HG02970 (cell line): ENCODE measurements at regions not wholly inside any gene's neighbourhood (a gene's known extent, or its start where the extent isn't known, plus 50 kb on each side); places are given as distances from the start of the nearest gene placed in this dataset.
"Not testable (repeated sequence)": the region's sequence is repeated elsewhere in the genome, so short reads cannot be mapped to it uniquely, and the experiment has no call there.

Source experiments
- ATAC-seq: cut with Tn5 transposase; IDR thresholded peaks from one replicate; pipeline ENCODE4 v1.9.1; 2021; ENCODE audit warnings: mild to moderate bottlenecking, moderate library complexity, moderate number of reproducible peaks; ENCODE audit not compliant: unreplicated experiment, low FRiP score

DNA sequence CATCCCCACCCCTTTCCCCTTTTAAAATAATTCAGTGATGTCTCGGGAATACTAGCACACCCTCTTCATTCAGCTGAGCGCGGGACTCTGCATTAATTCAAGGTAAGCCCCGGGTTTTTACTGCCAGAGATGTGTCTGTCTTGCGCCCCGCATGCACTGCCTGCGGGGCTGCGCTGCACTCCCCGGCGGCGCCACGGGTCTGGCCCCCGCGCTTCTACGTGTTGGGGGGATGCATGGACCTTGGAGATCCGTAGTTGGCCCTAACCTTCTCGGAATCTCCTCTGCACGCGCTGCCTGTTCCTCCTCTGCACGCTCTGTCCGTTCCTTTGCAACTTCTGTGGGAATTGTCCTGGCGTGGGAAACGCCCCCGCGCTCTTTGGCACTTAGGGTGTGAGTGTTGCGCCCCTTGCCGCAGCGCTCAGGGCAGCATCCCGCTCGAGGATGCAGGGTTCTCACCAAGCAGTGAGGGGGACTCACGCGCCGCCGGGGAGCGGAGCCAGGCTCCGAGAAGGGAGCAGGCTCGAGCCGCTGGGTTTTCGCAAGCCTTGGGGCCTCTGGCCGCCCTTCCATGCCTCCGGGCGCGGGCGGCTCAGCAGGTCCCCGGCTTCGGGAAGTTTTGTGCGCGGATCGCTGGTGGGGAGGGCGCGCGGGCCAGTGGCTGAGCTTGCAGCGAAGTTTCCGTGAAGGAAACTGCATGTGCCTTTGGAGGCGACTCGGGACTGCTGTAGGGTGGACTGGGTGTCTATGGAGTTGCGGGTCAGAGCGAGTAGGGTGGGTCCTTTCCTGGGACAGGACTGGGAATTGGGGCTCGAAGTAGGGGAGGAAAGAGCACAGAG lies 165.1 kb upstream of the CACNA1E start:
- no peak for ATAC-seq

DNA sequence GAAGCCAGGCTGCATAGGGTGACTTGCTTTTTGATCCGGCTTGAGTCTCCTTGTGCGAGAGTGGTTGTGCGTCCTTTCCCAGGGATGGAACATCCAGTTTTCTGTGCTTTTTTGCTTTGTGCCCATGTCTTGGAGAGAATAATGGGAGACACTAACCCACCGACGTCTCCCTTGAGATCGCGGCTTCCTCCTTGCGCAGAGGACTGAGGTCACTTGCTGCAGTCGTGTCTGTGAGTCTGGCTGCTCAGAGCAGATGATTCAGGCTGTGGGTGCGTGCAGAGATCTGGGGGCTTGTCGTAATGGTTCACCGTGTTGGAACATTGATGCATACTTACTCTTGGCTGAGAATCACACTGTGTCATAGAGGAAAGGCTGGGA lies 164.5 kb upstream of the CACNA1E start:
- no peak for ATAC-seq

DNA sequence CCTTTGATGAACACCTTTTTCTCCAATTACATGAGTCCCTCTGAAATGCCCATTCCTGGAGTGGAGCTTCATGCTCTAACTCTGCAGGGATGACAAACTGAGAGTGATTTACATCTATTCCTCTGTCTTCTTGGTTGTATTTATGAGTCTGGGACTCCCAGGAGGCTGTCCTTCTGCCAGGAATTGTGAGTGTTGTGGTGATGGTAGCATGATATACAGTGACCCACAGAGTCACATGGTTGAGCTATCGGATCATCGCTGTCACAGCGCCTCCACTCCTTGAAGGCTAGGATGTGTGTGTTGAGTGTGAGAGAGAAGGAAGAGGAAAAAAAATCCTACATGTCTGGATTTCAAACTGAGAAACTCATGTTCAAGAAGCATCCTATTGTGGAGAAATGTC lies 163.4 kb upstream of the CACNA1E start:
- ATAC-seq = no peak

DNA sequence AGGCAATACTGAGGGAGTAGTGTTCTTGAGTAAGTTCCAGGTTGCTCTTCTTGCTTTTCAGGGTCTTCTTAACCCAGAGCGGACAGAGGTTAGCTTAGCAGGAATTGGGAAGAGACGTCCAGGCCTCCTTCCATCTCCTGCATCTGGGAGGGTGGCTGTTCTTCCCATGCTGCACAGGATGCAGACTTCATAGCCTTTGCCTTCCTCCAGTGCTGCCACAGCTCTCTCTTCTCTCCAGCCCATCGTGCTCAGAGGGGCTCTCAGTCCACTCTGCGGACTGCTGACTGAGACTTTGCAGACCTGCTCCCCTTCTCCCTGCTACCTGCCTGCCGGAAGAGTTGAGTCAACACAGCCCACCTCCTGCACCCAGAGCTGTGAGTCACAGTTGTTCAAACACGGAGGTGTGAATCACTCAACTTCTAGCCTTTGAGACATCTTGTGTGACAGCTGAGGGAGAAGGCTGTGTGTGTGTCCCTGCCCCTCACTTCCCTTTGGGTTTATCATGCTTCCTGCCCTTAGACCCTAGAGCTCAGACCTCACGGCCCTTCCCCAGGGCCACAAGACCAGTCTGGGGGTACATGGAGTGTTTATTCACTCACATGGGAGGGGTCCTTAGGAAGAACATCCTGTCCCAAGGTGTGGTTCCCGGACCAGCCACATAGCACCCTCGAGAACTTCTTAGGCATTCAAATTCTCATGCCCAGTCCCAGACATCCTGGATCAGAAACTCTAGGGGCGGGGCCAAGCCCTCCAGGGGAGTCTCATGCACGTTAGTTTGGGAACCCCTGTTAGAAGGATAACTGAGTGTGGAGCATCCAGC lies 158.3 kb upstream of the CACNA1E start:
- ATAC-seq = no peak

DNA sequence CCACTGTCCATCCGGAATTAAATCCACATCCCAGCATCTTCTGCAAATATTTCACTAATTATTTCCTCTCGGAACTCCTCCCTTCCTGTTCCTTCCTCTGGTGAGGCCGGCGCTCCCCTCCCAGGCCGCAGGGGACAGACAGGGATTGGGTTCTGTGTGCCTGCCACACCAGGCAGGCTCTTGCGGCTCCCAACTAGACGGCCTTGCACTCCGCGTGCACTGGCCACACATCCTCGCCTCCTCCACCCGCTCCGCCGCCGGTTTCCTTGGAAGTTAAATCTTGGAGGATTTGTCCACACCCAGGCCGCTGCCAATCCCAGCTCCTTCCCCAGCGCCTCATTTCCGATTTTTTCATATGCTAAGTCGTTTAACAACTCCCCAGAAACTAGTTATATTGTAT lies 157.6 kb upstream of the CACNA1E start:
- ATAC-seq = not testable (repeated sequence)

DNA sequence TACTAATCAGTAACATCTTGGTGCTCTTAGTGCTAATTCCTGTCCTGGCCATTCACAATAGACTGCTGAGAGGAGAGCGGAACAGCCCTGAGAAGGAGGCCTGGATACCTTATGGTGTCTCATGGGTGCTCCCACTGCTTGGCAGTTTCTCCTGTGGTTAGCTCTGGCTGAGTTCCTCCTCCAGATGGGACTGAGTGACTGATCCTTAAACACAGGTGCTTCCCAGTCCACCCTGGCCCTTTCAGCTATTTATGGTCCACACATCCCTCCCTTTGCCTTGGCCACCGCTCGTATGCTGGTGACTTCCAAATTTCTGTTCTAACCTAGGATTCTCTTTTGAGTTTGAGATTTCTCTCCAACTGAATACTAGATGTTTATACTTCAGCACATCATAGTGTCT lies 157.0 kb upstream of the CACNA1E start:
- no peak for ATAC-seq

DNA sequence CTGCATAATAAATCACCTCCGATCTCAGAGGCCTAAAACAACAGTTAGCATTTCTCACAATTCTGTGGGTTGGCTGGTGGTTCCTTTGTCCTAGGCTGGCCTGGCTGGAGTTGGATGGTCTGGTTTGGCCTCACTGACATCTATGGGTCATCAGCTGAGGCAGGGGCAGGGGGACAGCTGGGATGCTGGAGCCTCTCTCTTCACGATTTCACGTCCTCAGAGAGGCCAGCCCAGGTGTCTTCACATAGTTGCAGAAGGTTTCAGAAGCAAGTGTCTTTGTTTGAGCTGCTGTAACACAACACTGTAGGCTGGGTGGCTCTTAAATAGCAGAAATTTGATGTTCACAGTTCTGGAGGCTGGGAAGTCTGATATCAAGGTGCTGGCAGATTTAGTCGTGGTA lies 155.5 kb upstream of the CACNA1E start:
- no peak for ATAC-seq

DNA sequence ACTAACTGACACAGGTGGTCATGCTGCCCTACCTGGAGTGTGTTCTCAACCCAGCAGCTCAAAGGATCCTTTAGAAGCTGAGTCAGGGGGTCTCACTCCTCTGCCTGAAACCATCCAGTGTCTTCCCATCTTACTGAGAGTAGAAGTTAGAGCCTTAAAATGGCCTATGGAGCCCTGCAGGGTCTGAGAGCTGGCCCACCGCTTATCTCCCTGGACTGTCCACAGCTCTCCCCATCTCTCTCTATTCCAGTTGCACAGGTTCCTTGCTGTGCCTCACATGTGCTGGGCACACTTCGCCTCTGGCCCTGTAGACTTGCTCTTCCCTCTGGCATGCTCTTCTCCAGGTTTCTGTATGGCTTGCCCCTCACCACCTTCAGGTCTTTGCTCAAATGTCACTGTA lies 148.6 kb upstream of the CACNA1E start:
- no peak for ATAC-seq

DNA sequence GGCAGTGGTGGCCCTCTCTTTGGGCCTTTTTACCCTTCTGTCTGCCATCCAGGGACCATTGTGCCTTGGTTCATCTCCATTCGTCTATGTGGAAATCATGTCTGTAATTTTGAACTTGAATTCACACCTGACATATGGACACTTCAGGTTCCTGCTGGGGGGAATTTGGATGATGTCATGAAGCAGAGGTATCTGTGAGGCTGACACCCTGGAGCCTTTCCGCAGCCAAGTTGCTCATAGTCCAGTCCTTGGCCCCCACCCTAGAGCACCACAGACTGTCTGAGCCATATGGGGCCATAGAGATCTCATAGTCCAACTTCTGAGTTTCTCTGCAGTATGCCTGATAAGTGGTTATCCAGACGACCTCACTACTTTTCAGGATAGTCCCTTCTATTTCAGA lies 147.7 kb upstream of the CACNA1E start:
- no peak for ATAC-seq

DNA sequence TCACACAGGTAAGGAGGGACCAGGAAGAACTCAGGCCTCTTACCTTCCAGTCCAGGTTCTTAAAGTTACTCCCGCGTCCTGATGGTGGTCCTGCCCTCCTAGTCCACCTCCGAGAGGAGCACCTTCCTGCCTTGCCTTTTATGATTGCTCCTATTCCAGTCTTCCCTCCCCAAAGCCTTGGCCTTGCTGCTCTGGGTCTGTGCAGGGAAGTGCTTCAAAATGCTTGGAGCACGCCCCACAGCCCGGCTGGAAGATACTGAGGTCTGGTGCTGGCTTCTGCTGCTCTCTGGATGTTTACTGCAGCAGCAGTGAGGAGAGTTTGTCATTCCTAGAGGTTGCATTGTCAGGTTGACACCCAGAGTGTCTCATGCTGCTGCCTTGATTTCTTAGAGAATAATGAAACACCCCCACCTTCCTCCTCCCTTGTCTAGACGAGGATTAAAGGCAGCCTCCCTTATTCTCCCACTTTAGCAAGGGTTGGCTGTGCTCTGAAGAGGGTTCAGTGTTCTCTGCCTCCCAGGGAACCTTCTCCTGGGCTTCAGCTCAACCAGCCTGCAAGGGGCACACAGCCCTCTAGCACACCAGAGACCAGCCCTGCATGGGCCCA lies 142.2 kb upstream of the CACNA1E start:
- no peak for ATAC-seq

DNA sequence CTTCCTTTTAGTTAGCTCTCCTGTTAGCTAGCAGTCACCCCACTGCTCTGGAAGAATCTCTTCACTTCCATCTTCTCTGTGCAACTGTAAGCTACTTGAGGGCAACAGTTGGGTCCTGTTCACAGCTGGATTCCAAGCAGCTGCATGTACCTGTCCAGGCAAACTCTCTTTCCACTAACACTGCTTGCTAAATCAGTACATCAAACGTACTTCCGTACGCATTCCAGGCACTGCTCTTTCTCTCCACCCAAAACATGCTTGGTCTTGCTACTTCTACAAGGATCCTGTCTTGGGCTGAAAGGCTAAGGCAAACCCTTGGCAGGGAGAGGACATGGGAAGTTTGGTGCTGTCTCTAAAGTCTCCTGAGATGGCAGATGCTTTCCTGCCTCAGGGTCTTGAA lies 139.2 kb upstream of the CACNA1E start:
- ATAC-seq = no peak

DNA sequence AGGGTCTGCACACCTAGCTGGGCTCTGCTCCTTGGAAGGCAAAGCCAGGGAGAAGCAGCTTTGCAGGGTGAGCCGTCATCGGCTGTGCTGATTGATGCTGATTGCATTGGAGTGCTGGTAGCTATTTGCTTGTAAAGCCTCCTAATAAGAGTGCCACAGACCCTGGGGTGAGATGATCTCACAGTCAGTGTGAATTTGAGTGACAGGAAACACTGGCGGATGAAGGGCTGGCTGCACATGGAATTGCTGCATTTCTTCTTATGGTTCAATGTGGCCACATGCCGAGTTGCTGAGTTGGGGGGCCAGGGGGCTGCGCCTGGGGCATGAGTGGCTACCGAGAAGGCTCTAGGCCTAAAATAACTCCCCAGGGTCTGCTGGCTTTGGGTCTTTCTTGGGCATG lies 138.2 kb upstream of the CACNA1E start:
- ATAC-seq = no peak

DNA sequence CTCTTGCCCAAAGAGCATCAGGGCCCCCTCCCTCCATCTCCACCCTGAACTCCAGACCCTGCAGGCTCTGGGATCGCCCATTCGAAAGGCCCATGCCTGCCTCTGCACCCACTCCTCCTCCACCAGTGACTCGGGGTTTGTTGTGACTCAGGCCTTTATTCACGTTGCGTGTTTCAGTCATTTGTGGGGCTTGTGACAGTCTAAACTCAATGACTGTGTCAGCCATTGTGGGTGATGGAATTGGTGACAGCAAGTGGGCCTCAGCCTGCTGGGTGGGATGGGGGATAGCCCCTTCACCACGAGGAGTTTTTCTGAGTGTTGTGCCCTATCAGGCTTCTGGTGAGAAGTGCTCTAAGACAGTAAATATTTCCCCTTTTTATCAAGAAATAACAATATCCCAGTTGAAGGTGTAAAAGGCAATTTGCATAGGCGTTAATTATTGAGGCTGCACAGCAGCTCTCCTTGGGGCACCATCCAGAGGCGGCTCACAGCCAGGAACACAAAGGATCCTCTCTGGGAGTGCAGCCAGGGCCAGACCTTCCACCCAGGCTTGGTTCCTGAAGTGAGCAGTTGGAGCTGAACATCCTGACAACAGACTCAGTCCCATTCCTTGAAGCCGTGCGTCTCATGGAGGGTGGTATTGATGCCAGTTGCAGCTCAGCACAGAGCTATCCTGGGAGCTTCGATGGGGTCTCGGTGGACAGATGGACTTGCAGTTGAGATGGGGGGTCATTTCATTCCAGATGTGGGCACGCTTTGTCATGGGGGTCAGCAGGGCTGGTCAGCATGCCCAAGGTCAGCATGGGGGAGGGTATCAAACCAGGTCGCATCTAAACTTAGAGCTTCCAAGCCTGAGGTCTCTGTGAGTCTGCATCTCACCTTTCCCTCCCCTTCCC lies 135.6 kb upstream of the CACNA1E start:
- ATAC-seq = no peak

DNA sequence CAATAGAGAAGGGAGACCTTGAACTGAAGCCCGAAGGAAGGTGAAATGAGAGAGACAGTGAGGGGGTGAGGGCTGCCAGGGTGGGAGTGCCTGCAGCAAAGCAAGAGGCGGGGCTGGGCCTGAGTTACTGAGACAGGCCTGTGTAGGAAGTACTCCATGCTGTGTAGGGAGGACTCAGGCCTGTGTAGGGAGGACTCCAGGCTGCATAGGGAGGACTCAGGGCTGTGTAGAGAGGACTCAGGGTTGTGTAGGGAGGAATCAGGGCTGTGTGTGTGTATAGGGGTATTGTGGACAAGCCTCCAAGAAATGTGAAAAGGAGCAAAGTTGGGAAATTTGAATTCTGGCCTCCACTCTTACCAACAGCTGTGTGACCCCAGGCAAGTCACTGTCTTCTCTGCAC lies 133.8 kb upstream of the CACNA1E start:
- no peak for ATAC-seq

DNA sequence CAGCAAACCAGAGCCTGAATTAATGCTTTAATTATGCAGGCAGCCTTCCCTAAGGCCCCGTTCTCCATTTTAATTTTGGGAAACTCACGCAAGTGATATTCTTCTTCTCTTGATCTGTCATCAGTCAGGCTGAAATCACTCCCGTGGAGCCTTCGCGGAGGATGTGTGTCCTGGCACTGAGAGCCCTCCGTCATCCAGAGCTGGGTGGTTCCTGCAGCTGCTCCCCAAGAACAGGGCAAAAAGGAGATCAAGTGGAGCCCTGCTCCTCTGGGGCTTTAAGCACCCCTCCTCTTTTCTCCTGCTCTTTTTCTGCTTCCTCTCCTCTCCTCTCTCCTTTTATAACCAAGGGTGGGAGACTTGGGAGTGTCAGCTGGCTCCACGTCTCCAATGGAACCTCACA lies 133.2 kb upstream of the CACNA1E start:
- no peak for ATAC-seq

DNA sequence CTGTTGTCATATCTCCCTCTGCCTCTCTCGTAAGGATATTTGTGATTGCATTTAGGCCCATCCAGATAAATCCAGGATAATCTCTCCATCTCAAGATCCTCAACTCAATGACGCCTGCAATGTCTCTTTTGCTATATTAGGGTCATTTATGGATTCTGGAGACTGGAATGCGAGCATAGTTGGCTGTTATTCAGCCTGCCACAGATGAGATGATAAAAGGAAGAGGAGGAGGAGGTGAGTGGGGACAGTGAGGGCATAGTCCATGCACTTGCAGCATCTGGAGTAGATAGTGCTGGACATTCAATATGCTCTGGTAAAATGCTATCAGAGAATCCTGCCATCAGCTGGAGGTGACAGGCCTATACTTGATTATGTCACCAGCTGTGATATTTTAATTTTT lies 131.6 kb upstream of the CACNA1E start:
- ATAC-seq = no peak

DNA sequence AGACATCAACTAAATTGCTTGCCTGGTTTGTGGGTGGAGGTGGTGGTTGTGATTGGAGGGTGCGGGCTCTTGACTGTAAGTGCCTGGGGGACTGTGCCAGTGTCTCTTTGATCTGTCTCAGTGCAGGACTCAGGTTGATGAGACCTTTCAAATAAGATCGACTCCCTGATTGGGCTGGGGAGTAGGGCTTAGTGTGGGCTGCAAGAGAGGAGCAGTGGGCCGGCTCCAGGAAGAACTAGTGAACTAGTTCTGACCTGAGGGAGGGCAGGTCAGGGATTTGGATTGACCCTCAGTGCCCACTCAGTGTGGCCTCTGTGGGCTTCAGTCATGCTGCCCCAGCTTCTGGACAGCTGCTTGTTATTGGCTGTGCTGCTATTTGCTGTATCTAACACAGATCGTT lies 130.6 kb upstream of the CACNA1E start:
- ATAC-seq = no peak

DNA sequence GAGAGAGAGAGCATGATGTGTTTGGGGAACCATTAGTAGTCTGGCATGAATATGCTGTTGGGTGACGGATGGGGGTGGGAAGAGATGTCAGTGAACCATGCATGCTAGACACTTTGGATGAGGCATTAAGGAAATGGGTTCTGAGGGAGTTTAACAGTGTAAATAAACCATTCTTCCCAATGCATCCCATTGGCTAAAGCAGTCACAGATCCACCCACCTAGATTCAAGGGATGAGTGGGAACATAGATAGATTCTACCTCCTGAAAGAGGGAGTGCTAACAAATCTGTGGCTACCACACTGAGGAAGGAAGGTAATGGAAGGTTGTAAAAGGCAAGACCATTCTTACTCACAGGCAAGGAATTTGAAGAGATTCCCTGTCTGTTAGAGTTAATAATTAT lies 129.8 kb upstream of the CACNA1E start:
- no peak for ATAC-seq

DNA sequence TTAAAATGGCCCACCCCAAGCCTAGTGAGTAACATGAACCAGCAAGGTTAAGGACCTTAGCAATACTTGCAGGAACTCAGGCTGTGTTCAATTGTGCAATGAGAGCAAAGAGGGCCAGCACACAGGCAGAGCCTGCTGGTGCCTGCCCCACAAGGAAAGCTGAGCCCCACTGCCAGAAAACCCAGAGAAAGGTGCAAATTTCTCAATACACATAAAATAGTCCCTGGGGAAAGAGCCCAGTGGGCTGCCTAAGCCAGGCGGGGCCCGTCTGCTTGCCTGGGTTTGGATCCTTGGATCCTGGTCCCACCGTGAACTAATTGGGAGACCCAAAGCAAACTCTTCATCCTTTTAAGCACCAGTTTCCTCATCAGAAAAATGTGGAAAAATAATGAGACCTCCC lies 128.5 kb upstream of the CACNA1E start:
- no peak for ATAC-seq

DNA sequence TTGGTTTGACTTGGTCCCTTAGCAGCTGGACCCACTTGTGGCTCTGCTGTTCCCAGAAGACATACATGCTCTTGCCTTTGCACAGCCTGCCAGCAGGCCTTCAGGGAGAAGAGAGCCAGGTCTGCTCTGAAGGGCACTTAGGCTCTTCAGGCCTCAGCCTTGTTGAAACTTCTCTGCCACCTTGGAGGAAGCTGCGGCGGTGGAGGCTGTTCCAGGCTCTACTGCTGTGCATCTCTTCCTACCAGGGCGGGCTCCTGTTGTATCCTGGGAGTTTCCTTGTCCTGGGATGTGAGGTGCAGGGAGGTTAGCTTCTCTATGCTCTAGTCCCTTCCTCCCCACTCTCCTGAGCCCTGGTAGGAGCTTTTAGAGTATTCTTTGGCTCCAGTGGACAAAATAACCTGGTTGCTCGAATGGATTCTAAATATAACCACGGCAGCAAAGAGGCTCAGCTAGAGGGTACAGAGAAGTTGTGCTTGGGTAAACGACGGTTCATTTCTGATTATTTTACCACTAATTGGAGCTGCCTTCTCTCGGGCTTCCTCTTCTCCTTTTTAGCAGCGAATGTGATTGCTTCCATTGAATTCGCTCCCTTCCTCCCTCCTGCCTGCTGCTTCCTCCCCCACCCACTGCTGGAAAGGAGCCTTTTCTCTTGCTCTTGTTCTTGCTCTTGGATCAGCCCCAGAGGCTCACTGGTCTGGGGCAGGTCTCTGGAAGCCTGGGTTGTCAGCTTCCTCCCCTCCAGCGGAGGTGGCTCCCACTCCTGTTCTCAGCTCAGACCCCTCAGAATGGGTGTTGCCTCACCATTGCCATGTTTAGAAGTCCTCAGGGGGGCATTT lies 126.6 kb upstream of the CACNA1E start:
- ATAC-seq = no peak
